Osteocyte (in vitro differentiated cells): ENCODE measurements at regions not wholly inside any gene's neighbourhood (a gene's known extent, or its start where the extent isn't known, plus 50 kb on each side); places are given as distances from the start of the nearest gene placed in this dataset.

Experiments used
- DNase-seq: peaks from one replicate; pipeline ENCODE4 v3.0.0; 2021; ENCODE audit warnings: mixed read lengths; ENCODE audit not compliant: unreplicated experiment; ENCODE audit errors: extremely low spot score
- H3K27ac Mint-ChIP-seq: one replicate; pipeline ENCODE4 v1.8.0; 2021; ENCODE audit warnings: mild to moderate bottlenecking, mixed read lengths; ENCODE audit not compliant: unreplicated experiment
- H3K27me3 Mint-ChIP-seq: one replicate; pipeline ENCODE4 v1.8.0; 2021; ENCODE audit warnings: mixed read lengths; ENCODE audit not compliant: unreplicated experiment
- H3K36me3 Mint-ChIP-seq: one replicate; pipeline ENCODE4 v1.8.0; 2021; ENCODE audit warnings: mixed read lengths; ENCODE audit not compliant: unreplicated experiment
- H3K4me1 Mint-ChIP-seq: one replicate; pipeline ENCODE4 v1.8.0; 2021; ENCODE audit warnings: mixed read lengths; ENCODE audit not compliant: unreplicated experiment
- H3K4me3 Mint-ChIP-seq: one replicate; pipeline ENCODE4 v1.8.0; 2021; ENCODE audit warnings: mild to moderate bottlenecking, moderate library complexity, mixed read lengths; ENCODE audit not compliant: unreplicated experiment
- H3K9me3 Mint-ChIP-seq: one replicate; pipeline ENCODE4 v1.8.0; 2021; ENCODE audit warnings: mixed read lengths; ENCODE audit not compliant: unreplicated experiment
- TF ChIP-seq, protein P1 (sequence below): fragments of 200-600 bp; sonication (generic); IDR thresholded peaks from 2 replicates; pipeline ENCODE4 v1.5.0; 2021; ENCODE audit warnings: antibody characterized with exemption, mild to moderate bottlenecking, moderate library complexity

DNA sequence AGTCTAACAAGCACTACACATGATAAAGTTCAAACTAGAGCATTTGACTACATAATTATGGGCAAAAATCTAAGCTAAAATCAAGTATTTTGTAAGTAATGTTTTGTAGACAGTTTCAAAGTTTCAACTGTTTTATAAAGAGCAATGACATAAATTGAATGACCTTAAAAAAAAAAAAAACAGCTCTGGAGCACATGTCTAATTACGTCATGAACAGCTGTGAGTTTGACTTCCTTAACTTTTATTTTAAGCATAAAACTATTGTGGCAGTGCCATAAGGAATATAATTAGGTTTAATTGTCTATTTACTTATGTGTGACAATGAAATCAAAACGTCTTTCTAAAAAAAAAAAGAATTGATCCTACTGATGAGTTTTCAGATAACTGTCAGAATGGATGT lies 272.5 kb upstream of the LRRC7 start:
- no peak overlapping the region for H3K27ac Mint-ChIP-seq
- H3K27me3 Mint-ChIP-seq = peaks cover 10% of the 10 kb centered on the region
- DNase-seq = no peak
- TF ChIP-seq, protein P1, sequence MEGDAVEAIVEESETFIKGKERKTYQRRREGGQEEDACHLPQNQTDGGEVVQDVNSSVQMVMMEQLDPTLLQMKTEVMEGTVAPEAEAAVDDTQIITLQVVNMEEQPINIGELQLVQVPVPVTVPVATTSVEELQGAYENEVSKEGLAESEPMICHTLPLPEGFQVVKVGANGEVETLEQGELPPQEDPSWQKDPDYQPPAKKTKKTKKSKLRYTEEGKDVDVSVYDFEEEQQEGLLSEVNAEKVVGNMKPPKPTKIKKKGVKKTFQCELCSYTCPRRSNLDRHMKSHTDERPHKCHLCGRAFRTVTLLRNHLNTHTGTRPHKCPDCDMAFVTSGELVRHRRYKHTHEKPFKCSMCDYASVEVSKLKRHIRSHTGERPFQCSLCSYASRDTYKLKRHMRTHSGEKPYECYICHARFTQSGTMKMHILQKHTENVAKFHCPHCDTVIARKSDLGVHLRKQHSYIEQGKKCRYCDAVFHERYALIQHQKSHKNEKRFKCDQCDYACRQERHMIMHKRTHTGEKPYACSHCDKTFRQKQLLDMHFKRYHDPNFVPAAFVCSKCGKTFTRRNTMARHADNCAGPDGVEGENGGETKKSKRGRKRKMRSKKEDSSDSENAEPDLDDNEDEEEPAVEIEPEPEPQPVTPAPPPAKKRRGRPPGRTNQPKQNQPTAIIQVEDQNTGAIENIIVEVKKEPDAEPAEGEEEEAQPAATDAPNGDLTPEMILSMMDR = no peak
- no peaks in the 10 kb centered on the region for H3K36me3 Mint-ChIP-seq
- H3K4me1 Mint-ChIP-seq = no peaks in the 10 kb centered on the region
- no peak overlapping the region for H3K4me3 Mint-ChIP-seq
- no peaks in the 10 kb centered on the region for H3K9me3 Mint-ChIP-seq

DNA sequence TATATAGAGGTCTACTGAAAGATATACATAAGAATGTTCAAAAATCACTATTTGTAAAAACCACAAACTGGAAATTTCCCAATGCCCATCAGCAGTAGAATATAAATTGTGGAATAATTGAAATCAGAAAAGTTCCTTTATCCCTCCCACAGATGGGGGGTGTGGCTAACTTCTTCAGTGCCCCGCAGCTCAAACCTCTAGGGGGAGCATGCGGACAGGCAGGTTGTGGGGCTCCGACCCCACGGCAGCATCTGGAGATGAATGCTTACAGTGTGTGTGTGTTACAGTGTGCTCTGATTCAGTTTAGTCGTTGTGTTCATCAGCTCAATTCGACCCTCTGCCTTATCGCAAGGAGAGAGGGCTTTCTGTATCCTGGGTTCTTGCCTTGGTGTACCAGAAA lies 262.1 kb upstream of the LRRC7 start:
- Mint-ChIP-seq H3K4me3 (no peak overlapping the region), H3K27me3 (no peaks in the 10 kb centered on the region), H3K4me1 (no peaks in the 10 kb centered on the region), H3K27ac (no peak overlapping the region), H3K9me3 (no peaks in the 10 kb centered on the region), H3K36me3 (no peaks in the 10 kb centered on the region)
- DNase-seq = no peak
- TF ChIP-seq, protein P1 = no peak

DNA sequence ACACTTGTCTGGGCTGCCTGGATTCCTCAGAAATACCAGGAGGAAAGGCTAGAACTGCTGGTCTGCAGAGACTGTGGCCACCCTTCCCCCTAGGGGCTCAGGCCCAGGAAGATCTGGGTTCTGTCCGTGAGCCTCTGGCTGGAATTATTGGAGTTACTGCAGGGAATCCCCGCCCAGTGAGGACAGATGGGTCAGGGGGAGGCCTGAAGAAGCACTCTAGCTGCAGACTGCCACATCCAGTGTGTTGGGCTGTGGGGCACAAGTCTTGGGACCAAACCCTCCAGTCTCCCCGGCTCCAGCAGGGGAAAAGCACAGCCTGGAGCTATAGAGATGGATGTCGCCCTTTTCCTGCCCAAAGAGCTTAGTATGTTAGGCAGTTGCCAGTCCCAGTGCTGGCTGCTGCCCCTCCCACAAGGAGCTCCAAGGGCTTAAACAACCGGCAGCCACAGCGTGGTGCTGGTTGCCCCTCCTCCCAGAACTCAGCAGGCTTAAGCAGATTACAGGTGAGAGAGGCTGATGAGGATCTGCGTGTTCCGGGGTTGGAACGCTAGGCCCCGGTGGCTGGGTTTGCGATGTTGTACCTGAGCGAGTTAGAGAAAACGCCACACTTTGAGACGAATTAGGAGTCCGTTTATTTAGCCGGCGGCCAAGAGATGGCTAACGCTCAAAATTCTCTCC lies 255.5 kb upstream of the LRRC7 start:
- DNase-seq = no peak
- H3K4me1 Mint-ChIP-seq = no peaks in the 10 kb centered on the region

DNA sequence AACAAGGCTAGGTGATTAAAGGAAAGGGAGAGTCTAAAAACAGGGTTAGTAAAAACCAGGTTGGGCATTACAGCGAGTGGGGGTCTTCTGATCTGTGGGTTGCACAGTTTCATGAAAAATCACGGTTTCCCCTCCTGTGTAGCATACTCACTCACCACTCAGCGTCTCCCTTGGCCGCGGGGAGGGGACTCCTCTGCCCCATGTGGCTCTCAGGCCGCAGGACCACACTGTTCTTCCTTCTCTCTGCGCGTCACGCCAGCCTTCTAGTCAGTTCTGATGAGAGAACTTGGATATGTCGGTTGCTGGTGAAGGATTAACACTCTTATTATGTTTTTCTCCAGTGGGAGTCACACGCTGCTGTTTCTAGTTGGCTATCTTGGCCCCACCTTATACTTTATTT lies 254.6 kb upstream of the LRRC7 start:
- H3K4me1 Mint-ChIP-seq = no peaks in the 10 kb centered on the region
- no peaks in the 10 kb centered on the region for H3K36me3 Mint-ChIP-seq
- H3K27me3 Mint-ChIP-seq = no peaks in the 10 kb centered on the region
- no peak for DNase-seq
- H3K27ac Mint-ChIP-seq = no peak overlapping the region
- no peak overlapping the region for H3K4me3 Mint-ChIP-seq
- TF ChIP-seq, protein P1 = no peak
- H3K9me3 Mint-ChIP-seq = peaks cover 14% of the 10 kb centered on the region

More for the DNA sequence above, 255.5 kb upstream of the LRRC7 start:
- no peak overlapping the region for H3K4me3 Mint-ChIP-seq
- no peaks in the 10 kb centered on the region for H3K27me3 Mint-ChIP-seq
- peaks cover 14% of the 10 kb centered on the region for H3K9me3 Mint-ChIP-seq
- H3K27ac Mint-ChIP-seq = no peak overlapping the region
- TF ChIP-seq, protein P1 = no peak
- H3K36me3 Mint-ChIP-seq = no peaks in the 10 kb centered on the region

DNA sequence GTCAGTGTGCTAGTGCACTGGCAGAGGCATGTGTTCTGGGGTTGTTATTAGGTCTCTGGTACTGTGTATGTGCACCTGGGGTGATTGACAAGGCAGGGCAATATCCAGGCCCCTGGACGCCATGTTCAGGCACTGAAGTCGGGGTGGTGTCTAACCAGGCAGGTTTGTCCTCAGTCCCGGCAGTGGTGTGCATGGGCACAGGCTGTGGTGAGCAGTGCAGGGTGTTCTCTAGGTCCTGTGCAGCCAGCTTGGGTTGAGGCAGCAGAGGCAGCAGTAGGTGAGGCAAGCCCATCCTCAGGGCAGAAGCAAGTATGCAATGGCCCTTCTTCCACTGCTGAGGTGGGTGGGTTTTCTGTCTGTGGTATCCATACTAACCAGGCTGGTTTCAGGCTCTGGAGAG lies 252.3 kb upstream of the LRRC7 start:
- TF ChIP-seq, protein P1 = no peak
- no peak for DNase-seq
- Mint-ChIP-seq H3K36me3 (no peaks in the 10 kb centered on the region), H3K9me3 (peaks cover 14% of the 10 kb centered on the region), H3K27ac (no peak overlapping the region), H3K4me3 (no peak overlapping the region), H3K4me1 (no peaks in the 10 kb centered on the region), H3K27me3 (peaks cover 1% of the 10 kb centered on the region)
